Left lobe of liver (tissue), 2 donors: ENCODE measurements at regions not wholly inside any gene's neighbourhood (a gene's known extent, or its start where the extent isn't known, plus 50 kb on each side); places are given as distances from the start of the nearest gene placed in this dataset.
"Not testable (repeated sequence)": the region's sequence is repeated elsewhere in the genome, so short reads cannot be mapped to it uniquely, and the experiment has no call there.

ENCODE experiments used
- ATAC-seq: fragments of 200-7000 bp; cut with Tn5 transposase; one replicate; pipeline ENCODE4 v1.9.1; 2020; ENCODE audit warnings: mild to moderate bottlenecking, moderate library complexity
- DNase-seq: peaks from one replicate; pipeline ENCODE4 v3.0.0-alpha.2; 2020; ENCODE audit warnings: low spot score
- donor health status: DM: no; HTN: no; CAD: no; lungs with moderate emphysema.
- donor health status: DM: no; HTN: yes; CAD: no.

DNA sequence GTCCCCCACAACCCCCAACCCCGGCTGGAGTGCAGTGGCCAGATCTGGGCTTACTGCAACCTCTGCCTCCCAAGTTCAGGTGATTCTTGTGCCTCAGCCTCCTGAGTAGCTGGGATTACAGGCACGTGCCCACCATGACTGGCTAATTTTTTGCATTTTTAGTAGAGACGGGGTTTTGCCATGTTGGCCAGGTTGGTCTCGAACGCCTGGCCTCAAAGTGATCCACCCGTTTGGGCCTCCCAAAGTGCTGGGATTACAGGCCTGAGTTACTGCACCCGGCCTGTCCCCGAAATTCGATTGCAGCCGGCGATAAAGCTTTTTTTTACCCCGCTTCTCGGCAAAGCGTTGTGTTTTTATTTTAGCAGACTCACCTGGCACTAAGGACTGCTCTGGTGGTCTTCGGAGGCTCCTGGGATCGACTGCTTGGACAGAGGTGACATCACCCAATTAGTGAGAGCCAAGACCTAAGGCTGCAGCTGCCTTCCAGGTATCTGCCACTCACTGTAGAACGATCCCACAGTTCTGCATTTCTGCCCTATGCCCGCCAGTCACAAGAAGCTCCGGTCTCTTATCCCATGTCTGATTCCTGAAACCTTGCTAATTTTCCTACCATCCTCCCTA lies 82.2 kb upstream of the ARL4D start:
- ATAC-seq = no peak
- DNase-seq = no peak

GRCh38 chr17:43315858-43316521 lies 82.2 kb upstream of the RNU2-1 start:
- DNase-seq (no peak), ATAC-seq (no peak)

DNA sequence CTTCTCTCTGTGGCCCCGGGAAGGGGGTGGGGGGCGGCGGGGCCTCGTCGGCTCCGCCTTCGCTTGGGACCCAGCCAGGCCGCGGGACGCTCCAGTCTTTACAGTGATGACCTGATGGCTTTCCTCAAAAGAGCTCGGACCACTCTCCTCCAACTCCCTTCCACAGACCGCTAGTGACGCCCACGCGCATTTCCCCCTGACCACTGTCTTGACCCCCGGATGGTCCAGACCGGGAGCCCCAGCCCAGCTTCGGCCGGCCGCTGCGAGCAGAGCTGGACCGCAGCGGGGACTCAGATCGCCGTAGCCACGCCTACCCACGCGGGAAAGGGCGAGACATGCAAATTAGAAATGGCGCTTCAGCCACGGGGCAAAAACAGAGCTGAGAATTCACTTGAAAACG lies 81.6 kb upstream of the RNU2-1 start:
- no peak for DNase-seq
- no peak for ATAC-seq

DNA sequence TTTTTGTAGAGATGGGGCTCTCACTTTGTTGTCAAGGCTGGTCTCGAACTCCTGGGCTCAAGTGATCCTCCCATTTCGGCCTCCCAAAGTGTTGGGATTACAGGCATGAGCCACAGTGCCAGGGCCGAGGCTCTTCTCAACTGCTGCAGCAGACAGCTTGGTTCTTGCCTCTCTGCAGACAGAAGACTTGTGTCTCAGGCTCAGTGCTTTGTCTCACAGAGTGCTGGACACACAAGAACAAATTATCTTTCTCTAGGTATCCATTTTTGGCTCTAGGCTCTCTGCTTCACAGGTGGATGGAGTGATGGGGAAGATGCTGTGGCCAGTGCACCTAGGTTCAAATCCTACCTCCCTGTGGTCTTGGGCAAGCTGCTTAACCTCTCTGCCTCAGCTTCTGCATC lies 80.8 kb upstream of the RNU2-1 start:
- ATAC-seq (no peak), DNase-seq (no peak)

DNA sequence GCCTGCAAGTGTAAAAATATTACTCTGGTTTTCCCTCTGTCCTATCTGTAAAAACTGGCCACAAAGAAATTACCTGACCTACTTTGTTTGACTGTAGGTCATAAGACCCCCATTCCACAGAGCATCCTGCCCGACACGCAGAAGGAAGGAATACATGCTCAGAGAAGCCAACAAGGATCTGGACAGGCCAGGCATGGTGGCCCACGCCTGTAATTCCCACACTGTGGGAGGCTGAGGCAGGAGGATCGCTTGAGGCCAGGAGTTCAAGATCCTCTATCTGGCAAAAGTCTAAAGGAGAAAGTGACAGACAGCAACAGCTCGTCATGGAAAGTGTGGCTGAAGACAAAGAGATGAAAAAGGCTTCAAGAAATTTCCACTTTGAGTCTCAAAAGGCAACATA lies 78.2 kb upstream of the RNU2-1 start:
- DNase-seq (no peak), ATAC-seq (no peak)

- DNase-seq (peak; percentile 24), ATAC-seq (no peak)
These were observed 75.9 kb upstream of the RNU2-1 start for GRCh38 chr17:43309505-43310332.

DNA sequence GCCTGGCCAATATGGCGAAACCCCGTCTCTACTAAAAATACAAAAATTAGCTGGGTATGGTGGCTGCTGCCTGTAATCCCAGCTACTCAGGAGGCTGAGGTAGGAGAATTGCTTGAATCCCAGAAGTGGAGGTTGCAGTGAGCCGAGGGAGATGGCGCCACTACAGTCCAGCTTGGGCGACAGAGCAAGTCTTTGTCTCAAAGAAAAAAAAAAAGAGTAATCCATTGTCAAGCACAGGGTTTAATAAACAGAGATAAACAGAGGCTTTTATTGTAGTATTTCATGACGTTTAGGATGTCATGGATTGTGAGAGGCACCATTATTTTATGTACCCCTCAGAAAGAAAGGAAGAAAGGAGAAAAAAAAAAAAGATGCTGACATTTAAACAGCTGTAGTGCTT lies 75.2 kb upstream of the RNU2-1 start:
- DNase-seq = peak; percentile 24
- no peak for ATAC-seq

DNA sequence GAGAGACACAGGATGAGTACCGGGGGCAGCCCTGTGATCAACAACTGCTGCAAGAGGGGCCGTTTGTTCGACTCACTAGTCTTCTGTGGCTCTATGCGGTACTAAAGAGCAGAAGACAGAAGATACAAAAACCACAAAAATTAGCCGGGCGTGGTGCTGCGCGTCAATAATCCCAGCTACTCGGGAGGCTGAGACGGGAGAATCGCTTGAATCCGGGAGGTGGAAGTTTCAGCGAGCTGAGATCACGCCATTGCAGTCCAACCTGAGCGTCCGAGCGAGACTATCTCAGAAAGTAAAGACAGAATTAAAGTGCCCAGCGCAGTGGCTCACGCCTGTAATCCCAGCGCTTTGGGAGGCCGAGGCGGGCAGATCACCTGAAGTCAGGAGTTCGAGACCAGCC lies 71.0 kb upstream of the RNU2-1 start:
- ATAC-seq, DNase-seq: not testable (repeated sequence)

DNA sequence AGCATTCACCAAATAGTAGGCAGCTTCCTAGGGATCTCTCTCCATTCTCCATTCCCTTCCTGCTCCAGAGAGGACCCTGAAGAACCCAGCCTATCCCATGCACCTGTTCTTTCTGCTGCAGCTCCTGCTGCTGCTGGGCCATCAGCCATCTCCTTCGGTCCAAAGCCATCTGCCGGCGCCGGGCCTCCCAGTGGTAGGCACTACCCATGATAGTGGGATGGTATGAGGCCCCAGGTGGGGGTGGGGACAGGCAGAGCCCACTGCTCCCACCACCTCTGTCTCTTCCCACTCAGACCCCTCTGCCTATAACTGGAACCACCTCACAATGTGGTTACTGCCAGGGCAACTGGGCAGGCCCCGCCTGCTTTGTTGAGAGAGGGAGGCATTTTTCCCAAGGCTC lies 69.3 kb upstream of the RNU2-1 start:
- ATAC-seq = peak; percentile 37
- DNase-seq = not testable (repeated sequence)

DNA sequence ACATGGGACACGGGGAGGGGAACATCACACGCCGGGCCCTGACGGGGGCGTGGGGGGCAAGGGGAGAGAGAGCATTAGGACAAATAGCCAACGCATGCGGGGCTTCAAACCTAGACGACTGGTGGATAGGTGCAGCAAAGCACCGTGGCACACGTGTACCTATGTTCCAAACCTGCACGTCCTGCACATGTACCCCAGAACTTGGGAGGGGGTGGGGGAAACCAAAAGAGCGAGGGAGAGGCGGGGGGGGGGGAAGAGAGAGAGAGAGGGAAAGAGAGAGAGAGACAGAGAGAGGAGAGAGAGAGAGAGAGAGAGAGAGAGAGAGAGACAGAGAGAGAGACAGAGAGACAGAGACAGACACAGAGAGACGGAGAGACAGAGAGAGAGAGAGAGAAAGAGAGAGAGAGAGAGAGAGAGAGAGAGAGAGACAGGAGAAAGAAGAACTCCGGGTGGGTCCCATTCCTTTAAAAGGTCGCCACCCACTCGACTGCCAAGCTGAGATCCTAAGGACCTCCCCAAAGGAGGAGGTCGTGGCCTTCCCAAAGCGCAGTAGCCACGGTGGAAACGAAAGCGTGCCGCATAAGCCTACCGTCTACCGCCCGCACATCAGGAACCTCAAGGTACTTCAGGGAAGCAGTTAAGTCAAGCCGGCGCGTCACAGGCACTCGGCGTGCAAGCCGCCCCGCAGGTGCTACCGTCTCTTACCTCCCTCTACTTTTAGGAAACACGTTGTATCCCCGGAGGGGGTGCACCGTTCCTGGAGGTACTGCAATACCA lies 65.7 kb upstream of the RNU2-1 start:
- not testable (repeated sequence) for ATAC-seq, DNase-seq

- not testable (repeated sequence) for ATAC-seq, DNase-seq
These were observed 55.9 kb upstream of the RNU2-1 start for GRCh38 chr17:43289670-43290069.

DNA sequence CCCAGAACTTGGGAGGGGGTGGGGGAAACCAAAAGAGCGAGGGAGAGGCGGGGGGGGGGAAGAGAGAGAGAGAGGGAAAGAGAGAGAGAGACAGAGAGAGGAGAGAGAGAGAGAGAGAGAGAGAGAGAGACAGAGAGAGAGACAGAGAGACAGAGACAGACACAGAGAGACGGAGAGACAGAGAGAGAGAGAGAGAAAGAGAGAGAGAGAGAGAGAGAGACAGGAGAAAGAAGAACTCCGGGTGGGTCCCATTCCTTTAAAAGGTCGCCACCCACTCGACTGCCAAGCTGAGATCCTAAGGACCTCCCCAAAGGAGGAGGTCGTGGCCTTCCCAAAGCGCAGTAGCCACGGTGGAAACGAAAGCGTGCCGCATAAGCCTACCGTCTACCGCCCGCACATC lies 49.8 kb upstream of the RNU2-1 start:
- ATAC-seq = not testable (repeated sequence)
- peak; percentile 3 for DNase-seq
